Right ventricle myocardium inferior (tissue), 1 donor: ENCODE measurements at regions not wholly inside any gene's neighbourhood (a gene's known extent, or its start where the extent isn't known, plus 50 kb on each side); places are given as distances from the start of the nearest gene placed in this dataset.
"Not testable (repeated sequence)": the region's sequence is repeated elsewhere in the genome, so short reads cannot be mapped to it uniquely, and the experiment has no call there.

ENCODE experiments used
- ATAC-seq: fragments of 200-7000 bp; cut with Tn5 transposase; one replicate; pipeline ENCODE4 v1.9.1; 2020; ENCODE audit warnings: mild to moderate bottlenecking, moderate library complexity
- DNase-seq: peaks from one replicate; pipeline ENCODE4 v3.0.0; 2021; ENCODE audit errors: missing footprints
- intact Hi-C: fragments of 100-400 bp; cut with DNase I; formaldehyde crosslinking; loops from one replicate; pipeline ENCODE4 v1.11.0; 2022
- donor health status: DM: no; HTN: yes; CAD: no; lungs with severe emphysema.

DNA sequence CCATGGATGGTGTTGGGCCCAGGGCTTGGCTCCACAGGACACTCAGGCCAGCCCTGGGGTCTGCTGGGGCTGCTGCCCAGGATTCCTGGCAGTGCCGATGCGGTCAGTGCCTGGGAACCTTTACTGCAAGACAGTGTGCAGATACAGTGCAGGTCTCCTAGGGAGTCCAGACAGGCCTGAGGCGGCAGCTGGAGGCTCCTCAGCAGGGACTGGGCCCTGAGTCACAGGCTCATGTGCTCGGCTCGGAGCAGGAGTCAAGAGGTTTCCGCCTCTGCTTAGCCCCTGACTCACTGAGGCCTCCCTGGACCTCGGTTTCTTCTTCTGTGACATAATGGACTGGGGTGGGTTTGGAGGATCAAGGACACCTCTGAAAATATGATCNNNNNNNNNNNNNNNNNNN lies 3941.6 kb upstream of the TPTE start:
- intact Hi-C loops, DNase-seq, ATAC-seq: not testable (repeated sequence)
